A549 (cell line): ENCODE measurements at regions not wholly inside any gene's neighbourhood (a gene's known extent, or its start where the extent isn't known, plus 50 kb on each side); places are given as distances from the start of the nearest gene placed in this dataset.

Experiments used
- ATAC-seq, 2 experiments: fragments of 200-7000 bp in 1 of 2; fragments of >200 bp in 1 of 2; cut with Nextera tagmentation in 1 of 2; cut with Tn5 transposase in 1 of 2; 3 replicates each; pipeline versions ENCODE4 v1.8.0 to v1.9.1; 2018 to 2020; ENCODE audit warnings: mild to moderate bottlenecking in 1 of 2, moderate library complexity in 1 of 2
- CTCF ChIA-PET: fragments of 300-600 bp; sonication (Branson Sonifier 250); formaldehyde crosslinking; extraction: SDS; loops from one replicate; lab custom pipeline; 2021; ENCODE audit warnings: antibody characterized with exemption, inconsistent platforms; lab: Yijun Ruan, JAX
- POLR2A ChIA-PET: fragments of 350-600 bp; formaldehyde crosslinking; extraction: SDS; loops from one replicate; lab custom pipeline; 2021; ENCODE audit warnings: antibody characterized with exemption, inconsistent platforms; lab: Yijun Ruan, JAX
- DNase-seq, 2 experiments: peaks; one replicate each; pipeline versions ENCODE4 v3.0.0 to v3.0.0-alpha.2; 2011 to 2016; ENCODE audit warnings: low read depth in 1 of 2, low spot score in 1 of 2
- FAIRE-seq: peaks from 2 replicates; lab custom pipeline; 2011; peaks lifted over from hg19 to GRCh38; lab: Jason Lieb, UNC
- H3K27ac ChIP-seq, 2 experiments: fragments of >200 bp; sonication (Bioruptor Twin); formaldehyde crosslinking; 3 replicates each; pipeline ENCODE4 v1.5.1; 2016 to 2017
- H3K4me1 ChIP-seq: fragments of >200 bp; sonication (Bioruptor Twin); formaldehyde crosslinking; 3 replicates; pipeline ENCODE4 v1.6.1; 2016
- H3K4me2 ChIP-seq: fragments of >200 bp; sonication (Bioruptor Twin); formaldehyde crosslinking; 3 replicates; pipeline ENCODE4 v1.6.1; 2016
- H3K4me3 ChIP-seq: fragments of >200 bp; sonication (Bioruptor Twin); formaldehyde crosslinking; 3 replicates; pipeline ENCODE4 v1.5.1; 2016
- H3K9me3 ChIP-seq: fragments of >200 bp; sonication (Bioruptor Twin); formaldehyde crosslinking; 3 replicates; pipeline ENCODE4 v1.6.1; 2016
- BCL3 ChIP-seq: fragments of >200 bp; sonication (Bioruptor Twin); formaldehyde crosslinking; IDR thresholded peaks from 3 replicates; pipeline ENCODE4 v1.6.1; 2016
- CBX8 ChIP-seq: fragments of 200-600 bp; sonication (generic); IDR thresholded peaks from 2 replicates; pipeline ENCODE4 v1.6.1; 2016
- CEBPB ChIP-seq, 2 experiments: fragments of >200 bp in 1 of 2; sonication (Bioruptor Twin) in 1 of 2; formaldehyde crosslinking in 1 of 2; IDR thresholded peaks; 2 replicates each; pipeline ENCODE4 v1.6.1; 2012 to 2016
- E2F6 ChIP-seq: IDR thresholded peaks from 2 replicates; pipeline ENCODE4 v1.6.1; 2012; ENCODE audit warnings: low read depth, borderline replicate concordance
- EP300 ChIP-seq, 2 experiments: fragments of >200 bp; sonication (Bioruptor Twin); formaldehyde crosslinking; IDR thresholded peaks; 2 replicates in 1 of 2; 3 replicates in 1 of 2; pipeline ENCODE4 v1.6.1; 2016 to 2017
- HEYL ChIP-seq: fragments of 250-450 bp; sonication (Bioruptor Pico); IDR thresholded peaks from 2 replicates; pipeline ENCODE4 v1.8.0; 2021; ENCODE audit warnings: mild to moderate bottlenecking, moderate library complexity
- HOXB5 ChIP-seq: fragments of 250-450 bp; sonication (Bioruptor Pico); IDR thresholded peaks from 2 replicates; pipeline ENCODE4 v1.5.0; 2020; ENCODE audit warnings: mild to moderate bottlenecking, moderate library complexity
- KDM1A ChIP-seq: fragments of 200-600 bp; sonication (generic); IDR thresholded peaks from 2 replicates; pipeline ENCODE4 v1.6.1; 2016; ENCODE audit warnings: low read depth, mild to moderate bottlenecking
- MAFK ChIP-seq: fragments of 450-650 bp; IDR thresholded peaks from 2 replicates; pipeline ENCODE4 v1.6.1; 2014; ENCODE audit not compliant: partially characterized antibody
- PBX3 ChIP-seq: IDR thresholded peaks from 2 replicates; pipeline ENCODE4 v1.6.1; 2012
- POLR2A ChIP-seq: IDR thresholded peaks from 2 replicates; pipeline ENCODE4 v1.6.1; 2012; ENCODE audit warnings: mild to moderate bottlenecking, low read length
- POLR2AphosphoS2 ChIP-seq: conservative IDR thresholded peaks from 2 replicates; pipeline ENCODE4 v1.6.1; 2012; ENCODE audit warnings: low read length, improper control_type of control experiment, inconsistent platforms
- RAD21 ChIP-seq, 2 experiments: fragments of >200 bp in 1 of 2; sonication (Bioruptor Twin) in 1 of 2; formaldehyde crosslinking in 1 of 2; IDR thresholded peaks in 1 of 2; conservative IDR thresholded peaks in 1 of 2; 2 replicates in 1 of 2; 3 replicates in 1 of 2; pipeline ENCODE4 v1.6.1; 2012 to 2018; ENCODE audit warnings: inconsistent platforms in 1 of 2
- RARB ChIP-seq: fragments of 250-450 bp; sonication (Bioruptor Pico); IDR thresholded peaks from 2 replicates; pipeline ENCODE4 v1.8.0; 2021; ENCODE audit warnings: mild to moderate bottlenecking, moderate library complexity
- RFX5 ChIP-seq: fragments of 450-650 bp; IDR thresholded peaks from 2 replicates; pipeline ENCODE4 v1.7.1; 2014; ENCODE audit warnings: antibody characterized with exemption, mild to moderate bottlenecking, moderate library complexity
- RNF2 ChIP-seq: fragments of 200-600 bp; sonication (generic); IDR thresholded peaks from 2 replicates; pipeline ENCODE4 v1.6.1; 2016; ENCODE audit warnings: low read depth, mild to moderate bottlenecking, antibody characterized with exemption, moderate library complexity, borderline replicate concordance
- ZC3H11A ChIP-seq: fragments of 450-650 bp; IDR thresholded peaks from 2 replicates; pipeline ENCODE4 v1.6.1; 2014; ENCODE audit warnings: antibody characterized with exemption, mild to moderate bottlenecking
- ZNF302 ChIP-seq: fragments of 250-450 bp; sonication (Bioruptor Pico); IDR thresholded peaks from 2 replicates; pipeline ENCODE4 v1.9.0; 2021; ENCODE audit warnings: inconsistent platforms, mild to moderate bottlenecking, moderate library complexity
- WGBS: methylation state at CpG from one replicate; pipeline ENCODE4 v1.1.6; 2017; ENCODE audit errors: missing lambda C conversion rate; 5-methylcytosine and 5-hydroxymethylcytosine counted together
- TF ChIP-seq, protein P1 (sequence below): IDR thresholded peaks from 2 replicates; pipeline ENCODE4 v1.6.1; 2012
- TF ChIP-seq, protein P2 (sequence below): fragments of 250-450 bp; sonication (Bioruptor Pico); IDR thresholded peaks from 2 replicates; pipeline ENCODE4 v1.5.0; 2020; ENCODE audit warnings: low read depth, mild to moderate bottlenecking, moderate library complexity
- TF ChIP-seq, protein P3 (sequence below): fragments of >200 bp; sonication (Bioruptor Twin); formaldehyde crosslinking; IDR thresholded peaks from 3 replicates; pipeline ENCODE4 v1.5.1; 2016

DNA sequence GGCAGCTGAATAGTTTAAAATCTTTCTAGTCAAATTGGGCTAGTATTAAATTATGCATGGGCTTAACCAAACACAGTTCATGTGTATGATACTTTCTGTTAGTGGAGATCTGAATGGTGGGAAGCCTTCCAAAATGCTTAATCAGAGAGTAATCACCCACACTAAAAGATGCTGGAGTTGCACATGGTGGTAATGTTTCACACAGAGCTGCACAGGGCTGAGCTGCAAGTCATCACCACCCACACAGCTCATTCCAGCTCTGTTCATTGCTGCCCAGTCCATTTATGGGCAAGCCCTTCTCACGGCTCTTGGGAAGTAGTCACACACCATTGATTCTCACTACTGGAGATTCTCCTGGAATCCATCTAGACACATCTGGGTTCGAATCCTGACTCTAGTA is 351.5 kb upstream of the KCNN2 start (continued):
- TF ChIP-seq, protein P1, sequence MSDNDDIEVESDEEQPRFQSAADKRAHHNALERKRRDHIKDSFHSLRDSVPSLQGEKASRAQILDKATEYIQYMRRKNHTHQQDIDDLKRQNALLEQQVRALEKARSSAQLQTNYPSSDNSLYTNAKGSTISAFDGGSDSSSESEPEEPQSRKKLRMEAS, result no peak

GRCh38 chr5:114018186-114018585 is 343.7 kb upstream of the KCNN2 start:
- no peak overlapping the region for H3K4me3 ChIP-seq
- no peaks in the 10 kb centered on the region for H3K4me1 ChIP-seq
- POLR2A ChIA-PET, result no interaction called here
- ATAC-seq (no peak), DNase-seq (no peak), FAIRE-seq (no peak)
- no peak overlapping the region for H3K27ac ChIP-seq
- no peaks in the 10 kb centered on the region for H3K9me3 ChIP-seq
- TF ChIP-seq RARB (CRISPR knock-in tag) (no peak), RAD21 (conservative IDR thresholded peaks at IDR 0.05 in 1 of 2, IDR thresholded peaks at IDR 0.05 in 1 of 2) (0 out of 5 replicates have a peak, but pooled peaks of 1 of the 2 experiments have one; percentile 11)
- no peak overlapping the region for H3K4me2 ChIP-seq
- WGBS, result 13% methylated on average over 4 of the region's 4 CpGs
- CTCF ChIA-PET, result interaction anchor here (0.6 kb wide), 1 partner anchor 85 kb away, joined by 3 read pairs; no protein-coding TSS in a partner anchor

DNA sequence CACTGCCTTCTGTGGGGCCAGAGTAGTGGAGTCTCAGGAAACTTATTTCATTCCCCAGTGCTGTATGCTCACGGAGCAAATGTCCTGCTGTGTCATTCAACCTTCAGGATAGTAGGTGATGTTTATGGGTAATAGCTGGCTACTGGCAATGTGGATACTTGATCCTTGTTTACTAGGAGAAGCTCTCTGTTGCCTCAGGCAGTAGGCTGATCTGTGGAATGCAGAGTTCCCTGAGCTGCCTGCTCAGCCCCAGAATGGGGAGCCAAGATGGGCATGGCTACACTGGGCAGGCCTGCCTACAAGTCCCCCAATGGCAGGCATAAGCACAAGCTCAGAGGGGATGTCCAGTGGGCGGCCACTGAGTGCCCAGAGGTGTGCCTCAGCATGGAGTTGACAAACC is 323.1 kb upstream of the KCNN2 start:
- DNase-seq (no peak), ATAC-seq (no peak), FAIRE-seq (no peak)
- CTCF ChIA-PET, result no interaction called here
- H3K9me3 ChIP-seq, result no peaks in the 10 kb centered on the region
- TF ChIP-seq HEYL (no peak), HOXB5 (CRISPR knock-in tag) (no peak), ZNF302 (CRISPR knock-in tag) (no peak), POLR2A (no peak), MAFK (no peak), BCL3 (no peak), POLR2AphosphoS2 (no peak), ZC3H11A (no peak)
- no peak overlapping the region for H3K4me3 ChIP-seq
- H3K4me2 ChIP-seq, result no peak overlapping the region
- POLR2A ChIA-PET, result no interaction called here
- WGBS, result 0% methylated on average over 2 of the region's 2 CpGs
- H3K27ac ChIP-seq, result no peak overlapping the region
- H3K4me1 ChIP-seq, result no peaks in the 10 kb centered on the region

- DNase-seq, result no peak
- ChIA-PET CTCF (no interaction called here), POLR2A (no interaction called here)
- no peak for FAIRE-seq
- Histone ChIP-seq H3K4me2 (no peak overlapping the region), H3K27ac (no peak overlapping the region), H3K4me3 (no peak overlapping the region), H3K4me1 (no peaks in the 10 kb centered on the region), H3K9me3 (no peaks in the 10 kb centered on the region)
- ATAC-seq, result peak in 1 of 2 experiments; percentile 24; a peak in 1 of 6 replicates
- TF ChIP-seq RNF2 (no peak), CBX8 (no peak), E2F6 (no peak)
- TF ChIP-seq, protein P2, sequence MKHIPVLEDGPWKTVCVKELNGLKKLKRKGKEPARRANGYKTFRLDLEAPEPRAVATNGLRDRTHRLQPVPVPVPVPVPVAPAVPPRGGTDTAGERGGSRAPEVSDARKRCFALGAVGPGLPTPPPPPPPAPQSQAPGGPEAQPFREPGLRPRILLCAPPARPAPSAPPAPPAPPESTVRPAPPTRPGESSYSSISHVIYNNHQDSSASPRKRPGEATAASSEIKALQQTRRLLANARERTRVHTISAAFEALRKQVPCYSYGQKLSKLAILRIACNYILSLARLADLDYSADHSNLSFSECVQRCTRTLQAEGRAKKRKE (CRISPR knock-in tag), result no peak
- 25% methylated on average over 2 of the region's 2 CpGs for WGBS
These were observed 311.8 kb upstream of the KCNN2 start for GRCh38 chr5:114050087-114050486.

GRCh38 chr5:114053372-114053771 is 308.5 kb upstream of the KCNN2 start:
- FAIRE-seq (no peak), DNase-seq (no peak), ATAC-seq (no peak)
- no peak for TF ChIP-seq ZC3H11A
- TF ChIP-seq, protein P1, result no peak
- no peak for TF ChIP-seq MAFK
- TF ChIP-seq CEBPB (IDR thresholded peaks at IDR 0.05), result no peak
- TF ChIP-seq RFX5, result no peak
- TF ChIP-seq PBX3, result no peak
- TF ChIP-seq KDM1A, result no peak
- TF ChIP-seq RAD21 (conservative IDR thresholded peaks at IDR 0.05 in 1 of 2, IDR thresholded peaks at IDR 0.05 in 1 of 2), result no peak
- TF ChIP-seq EP300 (IDR thresholded peaks at IDR 0.05), result no peak
- no peak for TF ChIP-seq HOXB5 (CRISPR knock-in tag)
- TF ChIP-seq, protein P3, sequence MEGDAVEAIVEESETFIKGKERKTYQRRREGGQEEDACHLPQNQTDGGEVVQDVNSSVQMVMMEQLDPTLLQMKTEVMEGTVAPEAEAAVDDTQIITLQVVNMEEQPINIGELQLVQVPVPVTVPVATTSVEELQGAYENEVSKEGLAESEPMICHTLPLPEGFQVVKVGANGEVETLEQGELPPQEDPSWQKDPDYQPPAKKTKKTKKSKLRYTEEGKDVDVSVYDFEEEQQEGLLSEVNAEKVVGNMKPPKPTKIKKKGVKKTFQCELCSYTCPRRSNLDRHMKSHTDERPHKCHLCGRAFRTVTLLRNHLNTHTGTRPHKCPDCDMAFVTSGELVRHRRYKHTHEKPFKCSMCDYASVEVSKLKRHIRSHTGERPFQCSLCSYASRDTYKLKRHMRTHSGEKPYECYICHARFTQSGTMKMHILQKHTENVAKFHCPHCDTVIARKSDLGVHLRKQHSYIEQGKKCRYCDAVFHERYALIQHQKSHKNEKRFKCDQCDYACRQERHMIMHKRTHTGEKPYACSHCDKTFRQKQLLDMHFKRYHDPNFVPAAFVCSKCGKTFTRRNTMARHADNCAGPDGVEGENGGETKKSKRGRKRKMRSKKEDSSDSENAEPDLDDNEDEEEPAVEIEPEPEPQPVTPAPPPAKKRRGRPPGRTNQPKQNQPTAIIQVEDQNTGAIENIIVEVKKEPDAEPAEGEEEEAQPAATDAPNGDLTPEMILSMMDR, result no peak
- TF ChIP-seq BCL3, result no peak
- H3K4me2 ChIP-seq, result no peak overlapping the region
- no peak overlapping the region for H3K27ac ChIP-seq
- H3K9me3 ChIP-seq, result no peaks in the 10 kb centered on the region
- no peak overlapping the region for H3K4me3 ChIP-seq
- no peaks in the 10 kb centered on the region for H3K4me1 ChIP-seq
- ChIA-PET POLR2A (no interaction called here), CTCF (no interaction called here)
- 88% methylated on average over 4 of the region's 4 CpGs for WGBS
